Adipocyte (in vitro differentiated cells): ENCODE measurements at regions not wholly inside any gene's neighbourhood (a gene's known extent, or its start where the extent isn't known, plus 50 kb on each side); places are given as distances from the start of the nearest gene placed in this dataset.

ENCODE experiments used
- DNase-seq: peaks from one replicate; pipeline ENCODE4 v3.0.0-alpha.2; 2015; ENCODE audit warnings: low read depth
- H3K27me3 ChIP-seq: replicated peaks from 2 replicates; pipeline ENCODE4 v1.7.0; 2013; ENCODE audit warnings: mild to moderate bottlenecking, low read length, moderate library complexity; ENCODE audit not compliant: control insufficient read depth, insufficient read depth
- H3K36me3 ChIP-seq: 2 replicates; pipeline ENCODE4 v1.7.0; 2013; ENCODE audit warnings: low read length, mild to moderate bottlenecking, moderate library complexity; ENCODE audit not compliant: control insufficient read depth, insufficient read depth, severe bottlenecking
- H3K4me1 ChIP-seq: 2 replicates; pipeline ENCODE4 v1.7.0; 2013; ENCODE audit warnings: mild to moderate bottlenecking, low read length, moderate library complexity; ENCODE audit not compliant: control insufficient read depth, insufficient read depth
- H3K4me3 ChIP-seq: 2 replicates; pipeline ENCODE4 v1.7.0; 2013; ENCODE audit warnings: mild to moderate bottlenecking, low read length, moderate library complexity
- H3K9ac ChIP-seq: 2 replicates; pipeline ENCODE4 v1.7.0; 2013; ENCODE audit warnings: mild to moderate bottlenecking, low read length, moderate library complexity
- H3K9me3 ChIP-seq: 2 replicates; pipeline ENCODE4 v1.7.0; 2013; ENCODE audit warnings: mild to moderate bottlenecking, low read length, moderate library complexity; ENCODE audit not compliant: control insufficient read depth

DNA sequence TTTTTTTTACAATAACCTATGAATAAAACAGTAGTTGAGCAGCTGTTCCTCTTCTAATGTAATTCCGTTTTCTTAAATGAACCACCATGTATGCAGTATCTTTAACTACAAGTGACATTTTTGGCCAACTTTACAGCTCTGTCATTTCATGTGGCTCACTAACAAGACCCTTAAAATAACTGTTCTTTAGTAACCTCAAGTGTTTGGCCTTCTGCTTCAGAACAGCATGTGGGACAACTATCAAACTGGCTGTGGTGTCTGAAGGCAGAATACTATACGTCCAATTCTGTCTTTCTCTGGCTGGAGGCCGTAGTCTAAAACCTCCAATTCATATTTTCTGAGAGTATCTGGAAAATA lies 391.4 kb downstream of the NNT start:
- no peaks in the 10 kb centered on the region for H3K9me3 ChIP-seq
- H3K4me1 ChIP-seq: peaks cover 22% of the 10 kb centered on the region
- DNase-seq: no peak
- no peaks in the 10 kb centered on the region for H3K36me3 ChIP-seq
- H3K4me3 ChIP-seq: no peak overlapping the region
- H3K9ac ChIP-seq: no peak overlapping the region
- no peaks in the 10 kb centered on the region for H3K27me3 ChIP-seq

DNA sequence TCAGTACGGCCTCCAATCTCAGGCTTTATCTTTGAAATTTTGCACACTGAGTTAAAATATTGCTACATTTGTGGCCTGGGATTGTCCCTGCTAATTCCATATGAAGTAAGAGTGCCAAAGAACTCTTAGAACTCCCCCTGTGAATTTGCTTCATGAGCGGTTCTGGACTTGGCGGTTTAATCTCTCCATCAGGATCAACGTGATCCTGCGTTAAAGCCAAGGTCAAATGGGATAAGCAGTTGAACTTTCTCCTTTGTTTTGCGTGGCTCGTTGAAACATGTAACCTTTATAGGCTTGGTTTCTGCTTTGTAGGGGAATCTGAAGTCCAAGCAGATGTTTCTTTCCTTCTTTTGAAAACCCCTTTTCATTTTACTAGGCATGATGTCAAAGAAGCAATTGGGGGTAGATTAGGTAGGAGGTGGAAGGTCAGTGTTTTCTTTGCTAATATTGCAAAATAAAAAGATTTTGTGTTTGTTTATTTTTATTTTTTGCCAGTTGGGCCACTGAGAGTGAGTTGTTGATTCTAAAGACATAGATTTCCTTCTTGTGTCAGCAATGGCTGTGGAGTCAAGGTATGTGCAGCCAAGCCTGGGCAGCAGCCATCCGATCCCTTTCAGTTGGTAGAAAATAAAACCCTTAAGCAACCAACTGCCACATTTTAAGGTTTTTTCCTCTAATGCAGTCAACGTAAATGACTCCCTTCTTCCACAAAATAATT lies 390.8 kb downstream of the NNT start:
- no peak overlapping the region for H3K9ac ChIP-seq
- H3K9me3 ChIP-seq: no peaks in the 10 kb centered on the region
- peaks cover 16% of the 10 kb centered on the region for H3K4me1 ChIP-seq
- no peaks in the 10 kb centered on the region for H3K36me3 ChIP-seq
- DNase-seq: no peak
- H3K4me3 ChIP-seq: no peak overlapping the region
- H3K27me3 ChIP-seq: no peaks in the 10 kb centered on the region

- DNase-seq: no peak
- no peaks in the 10 kb centered on the region for H3K9me3 ChIP-seq
- H3K9ac ChIP-seq: no peak overlapping the region
- no peak overlapping the region for H3K4me3 ChIP-seq
- H3K36me3 ChIP-seq: no peaks in the 10 kb centered on the region
- no peaks in the 10 kb centered on the region for H3K27me3 ChIP-seq
- peaks cover 7% of the 10 kb centered on the region for H3K4me1 ChIP-seq
These were observed 382.4 kb downstream of the NNT start for GRCh38 chr5:43985411-43985810.

- DNase-seq: no peak
These were observed 378.6 kb downstream of the NNT start for GRCh38 chr5:43981556-43981955.

DNA sequence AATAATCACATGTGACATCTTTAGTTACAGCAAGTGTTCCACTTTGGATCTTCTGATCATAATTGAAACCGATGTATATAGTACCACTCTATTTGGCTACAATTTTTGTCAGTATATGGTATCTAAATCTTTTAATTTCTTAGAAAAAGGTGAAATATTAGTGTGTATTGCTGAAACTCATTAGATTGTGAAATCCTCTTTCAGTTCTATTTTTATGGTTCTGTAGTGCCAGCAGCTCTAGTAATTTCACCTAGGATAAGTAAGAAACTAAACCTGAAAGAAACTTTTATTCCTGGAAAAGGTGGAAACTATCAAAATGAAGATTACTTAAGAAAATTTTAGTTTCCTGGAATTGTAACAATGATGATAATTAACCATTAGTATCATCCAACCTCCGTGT lies 370.9 kb downstream of the NNT start:
- Histone ChIP-seq H3K4me1 (peaks cover 17% of the 10 kb centered on the region), H3K4me3 (no peak overlapping the region), H3K9ac (no peak overlapping the region), H3K9me3 (peaks cover 24% of the 10 kb centered on the region), H3K36me3 (no peaks in the 10 kb centered on the region), H3K27me3 (no peaks in the 10 kb centered on the region)
- DNase-seq: no peak

More at GRCh38 chr5:43981556-43981955, 378.6 kb downstream of the NNT start:
- Histone ChIP-seq H3K9me3 (peaks cover 28% of the 10 kb centered on the region), H3K36me3 (no peaks in the 10 kb centered on the region), H3K9ac (no peak overlapping the region), H3K4me1 (peaks cover 7% of the 10 kb centered on the region), H3K27me3 (no peaks in the 10 kb centered on the region), H3K4me3 (no peak overlapping the region)

DNA sequence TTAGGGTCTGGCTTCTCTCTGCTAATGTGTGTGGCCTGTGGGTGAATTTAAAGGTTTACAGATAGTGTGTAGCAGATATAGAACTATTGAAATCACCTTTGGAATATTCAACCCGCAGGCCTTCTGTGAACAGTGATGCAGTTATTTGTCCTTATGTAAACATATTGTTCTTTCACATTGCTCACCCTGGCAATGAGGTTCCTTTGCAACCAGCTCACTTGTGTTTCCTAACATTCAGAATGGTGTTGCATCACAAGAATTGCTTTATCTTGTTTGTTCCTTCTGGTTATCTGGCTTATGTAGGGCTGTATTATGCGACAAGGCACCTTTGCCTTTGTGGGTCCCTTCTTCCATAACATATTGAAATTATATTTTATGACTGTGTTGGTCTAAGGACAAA lies 370.3 kb downstream of the NNT start:
- peak; percentile 1 for DNase-seq
- H3K36me3 ChIP-seq: no peaks in the 10 kb centered on the region
- H3K4me3 ChIP-seq: no peak overlapping the region
- no peaks in the 10 kb centered on the region for H3K27me3 ChIP-seq
- H3K9ac ChIP-seq: no peak overlapping the region
- H3K9me3 ChIP-seq: peaks cover 21% of the 10 kb centered on the region
- H3K4me1 ChIP-seq: peaks cover 17% of the 10 kb centered on the region

GRCh38 chr5:43967165-43967564 lies 364.2 kb downstream of the NNT start:
- Histone ChIP-seq H3K27me3 (no peaks in the 10 kb centered on the region), H3K9ac (peak overlapping the region; percentile 22), H3K9me3 (peaks cover 8% of the 10 kb centered on the region), H3K4me1 (peaks cover 6% of the 10 kb centered on the region), H3K36me3 (no peaks in the 10 kb centered on the region), H3K4me3 (no peak overlapping the region)
- no peak for DNase-seq

DNA sequence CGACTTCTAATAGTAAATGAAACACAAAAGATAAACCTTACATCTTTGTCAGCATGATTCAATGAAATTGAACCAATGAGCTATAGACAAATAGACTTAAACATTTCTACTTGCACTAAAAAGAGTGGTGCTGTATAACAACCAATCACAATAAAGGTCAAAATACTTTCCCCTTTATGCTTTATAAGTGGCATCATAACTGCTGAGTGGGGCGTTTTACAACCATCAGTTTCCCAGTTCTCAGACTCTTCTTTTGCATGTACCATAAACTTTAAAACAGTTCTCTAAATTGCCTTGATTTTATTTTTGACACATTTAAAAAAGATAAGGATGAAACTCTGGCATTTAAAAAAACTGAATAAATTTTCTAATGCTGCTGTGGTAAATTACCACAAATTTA lies 356.2 kb downstream of the NNT start:
- H3K9me3 ChIP-seq: peaks cover 4% of the 10 kb centered on the region

GRCh38 chr5:43947935-43948334 lies 345.0 kb downstream of the NNT start:
- Histone ChIP-seq H3K4me1 (peaks cover 16% of the 10 kb centered on the region), H3K4me3 (no peak overlapping the region), H3K36me3 (no peaks in the 10 kb centered on the region), H3K27me3 (no peaks in the 10 kb centered on the region), H3K9me3 (peaks cover 12% of the 10 kb centered on the region), H3K9ac (no peak overlapping the region)
- no peak for DNase-seq

More for the DNA sequence above, 356.2 kb downstream of the NNT start:
- H3K4me1 ChIP-seq: no peaks in the 10 kb centered on the region
- H3K9ac ChIP-seq: no peak overlapping the region
- no peaks in the 10 kb centered on the region for H3K27me3 ChIP-seq
- H3K4me3 ChIP-seq: no peak overlapping the region
- H3K36me3 ChIP-seq: no peaks in the 10 kb centered on the region
- no peak for DNase-seq

DNA sequence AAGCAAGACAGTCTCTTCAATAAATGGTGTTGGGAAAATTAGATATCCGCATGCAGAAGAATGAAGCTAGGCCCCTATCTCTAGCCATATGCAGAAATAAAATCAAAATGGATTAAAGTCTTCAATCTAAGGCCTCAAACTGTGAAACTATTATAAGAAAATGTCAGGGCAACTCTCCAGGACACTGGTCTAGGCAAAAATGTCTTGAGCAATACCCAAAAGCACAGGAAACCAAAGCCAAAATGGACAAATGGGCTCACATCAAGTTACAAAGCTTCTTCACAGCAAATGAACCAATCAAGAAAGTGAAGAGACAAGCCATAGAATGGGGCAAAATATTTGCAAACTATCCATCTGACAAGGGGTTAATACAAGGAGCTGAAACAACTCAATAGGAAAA lies 338.8 kb downstream of the NNT start:
- peaks cover 11% of the 10 kb centered on the region for H3K9me3 ChIP-seq
- DNase-seq: no peak

GRCh38 chr5:43940562-43940961 lies 337.6 kb downstream of the NNT start:
- H3K9me3 ChIP-seq: no peaks in the 10 kb centered on the region
- no peaks in the 10 kb centered on the region for H3K27me3 ChIP-seq
- no peak overlapping the region for H3K9ac ChIP-seq
- no peaks in the 10 kb centered on the region for H3K36me3 ChIP-seq
- no peak for DNase-seq
- no peak overlapping the region for H3K4me3 ChIP-seq
- H3K4me1 ChIP-seq: peaks cover 12% of the 10 kb centered on the region

More for the DNA sequence above, 338.8 kb downstream of the NNT start:
- Histone ChIP-seq H3K4me1 (peaks cover 12% of the 10 kb centered on the region), H3K36me3 (no peaks in the 10 kb centered on the region), H3K9ac (no peak overlapping the region), H3K27me3 (no peaks in the 10 kb centered on the region), H3K4me3 (no peak overlapping the region)

GRCh38 chr5:43926923-43927322 lies 323.9 kb downstream of the NNT start:
- no peak for DNase-seq
- H3K4me1 ChIP-seq: no peaks in the 10 kb centered on the region

More at GRCh38 chr5:43926923-43927322, 323.9 kb downstream of the NNT start:
- H3K27me3 ChIP-seq: no peaks in the 10 kb centered on the region
- H3K36me3 ChIP-seq: no peaks in the 10 kb centered on the region
- no peak overlapping the region for H3K4me3 ChIP-seq
- no peaks in the 10 kb centered on the region for H3K9me3 ChIP-seq
- no peak overlapping the region for H3K9ac ChIP-seq
